NCI-H748 (cell line): ENCODE measurements at regions not wholly inside any gene's neighbourhood (a gene's known extent, or its start where the extent isn't known, plus 50 kb on each side); places are given as distances from the start of the nearest gene placed in this dataset.

ENCODE experiments used
- DNase-seq: peaks from one replicate; lab custom pipeline; 2025; ENCODE audit not compliant: unreplicated experiment; lab: John Stamatoyannopoulos, UW

DNA sequence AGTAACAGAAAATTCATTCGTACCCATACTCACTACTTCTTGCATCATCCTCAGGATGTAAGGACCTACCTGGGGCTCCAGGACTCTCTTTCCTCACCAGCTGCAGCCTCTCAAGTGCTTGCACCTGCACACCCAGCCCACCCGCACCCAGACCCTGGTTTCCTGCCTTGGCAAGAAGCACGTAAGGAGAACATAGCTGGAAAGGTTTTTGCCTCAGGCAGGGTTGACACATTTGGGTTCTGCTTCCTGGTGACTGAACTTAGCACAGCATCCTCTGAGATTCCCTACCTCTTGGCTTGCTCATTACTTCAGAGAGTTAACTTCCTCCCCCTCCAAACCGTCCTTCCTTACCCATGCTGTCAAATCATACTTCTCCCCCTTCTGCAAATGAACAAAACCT lies 556.9 kb downstream of the CD83 start:
- DNase-seq = no peak

DNA sequence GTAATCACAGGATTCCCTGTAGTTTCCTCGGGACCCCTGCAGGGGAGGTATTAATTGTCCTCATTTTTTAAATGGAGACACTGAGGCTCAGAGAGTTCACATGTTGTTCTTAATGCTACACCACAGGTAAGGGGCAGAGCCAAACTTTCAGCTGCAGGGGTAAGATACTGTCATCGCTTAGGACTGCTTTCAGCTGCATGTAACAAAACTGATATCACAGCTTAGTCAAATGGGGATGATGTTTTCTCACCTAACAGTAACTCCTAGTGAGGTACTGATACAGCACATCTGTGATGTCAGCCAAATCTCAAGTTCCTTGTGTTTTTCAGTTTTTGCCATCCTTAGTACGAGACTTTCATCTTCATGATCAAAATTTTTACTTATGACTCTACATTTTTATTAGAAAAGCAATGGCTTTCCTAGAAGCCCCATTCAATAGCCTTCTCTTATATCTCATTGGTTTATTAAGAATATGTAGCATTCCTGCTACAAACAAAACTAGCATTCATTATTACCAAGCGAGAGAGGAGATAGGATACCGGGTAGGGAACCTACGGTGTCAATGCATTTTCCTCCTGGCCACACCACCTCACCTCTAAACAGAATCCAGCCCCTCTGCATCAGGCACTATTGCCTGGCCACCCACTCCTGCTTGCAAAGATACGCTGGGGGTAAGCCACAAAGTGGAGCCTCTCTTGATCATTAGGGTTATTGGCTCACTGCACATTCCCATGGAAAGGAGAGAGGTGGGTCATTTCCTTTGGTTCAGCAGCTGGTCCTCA lies 557.5 kb downstream of the CD83 start:
- no peak for DNase-seq

DNA sequence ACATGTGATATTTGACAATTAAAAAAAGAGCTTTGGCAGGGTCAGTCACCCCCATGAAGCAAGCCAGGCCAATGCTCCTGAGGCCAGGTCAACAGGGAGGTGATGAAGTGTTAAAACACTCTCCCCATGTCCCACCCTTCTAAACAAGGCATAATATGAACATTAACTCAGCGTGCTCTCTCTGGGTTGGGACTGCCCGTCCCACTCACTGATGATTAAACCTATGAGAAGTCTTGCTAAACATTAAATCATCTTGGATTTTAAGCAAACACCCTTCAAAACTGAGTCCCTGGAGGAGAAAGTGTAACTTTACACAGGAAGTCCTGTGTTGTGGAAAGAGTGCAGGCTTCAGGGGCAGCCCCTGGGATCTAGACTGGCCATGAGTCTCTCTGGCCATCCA lies 558.5 kb downstream of the CD83 start:
- DNase-seq = no peak

DNA sequence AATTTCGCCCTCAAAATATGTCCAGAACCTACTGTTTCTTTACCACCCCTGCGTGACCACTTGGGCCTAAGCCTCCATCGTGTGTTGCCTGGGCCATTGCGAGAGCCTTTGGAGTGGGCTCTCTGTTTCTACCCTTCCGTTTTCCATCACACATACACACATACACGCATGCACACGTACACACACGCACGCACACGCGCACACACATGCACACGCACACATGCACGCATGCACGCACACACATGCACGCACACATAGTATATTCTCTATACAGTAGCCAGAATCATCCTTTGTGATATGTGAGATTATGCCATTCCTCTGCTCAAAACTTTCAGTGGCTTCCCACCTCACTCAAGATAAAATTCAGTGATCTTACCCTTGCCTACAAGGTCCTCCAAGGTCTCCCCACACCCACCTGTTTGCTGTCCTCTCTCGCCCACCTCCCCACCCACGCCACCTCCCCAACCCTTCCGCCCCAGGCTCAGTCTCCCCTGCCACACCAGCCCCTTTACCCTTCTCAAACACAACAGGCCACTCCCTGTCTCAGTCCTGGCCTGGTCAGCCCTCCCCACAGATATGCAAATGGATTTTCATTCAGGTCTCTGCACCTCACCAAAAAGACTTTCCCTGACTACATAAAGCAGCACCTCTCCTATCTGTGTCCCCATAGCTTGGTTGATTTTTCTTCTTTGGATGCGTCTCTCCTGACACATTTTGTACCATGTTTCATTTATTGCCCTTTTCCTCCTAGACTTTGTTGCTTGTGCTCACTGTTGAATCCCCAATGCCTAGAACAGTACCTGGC lies 559.6 kb downstream of the CD83 start:
- DNase-seq = no peak

DNA sequence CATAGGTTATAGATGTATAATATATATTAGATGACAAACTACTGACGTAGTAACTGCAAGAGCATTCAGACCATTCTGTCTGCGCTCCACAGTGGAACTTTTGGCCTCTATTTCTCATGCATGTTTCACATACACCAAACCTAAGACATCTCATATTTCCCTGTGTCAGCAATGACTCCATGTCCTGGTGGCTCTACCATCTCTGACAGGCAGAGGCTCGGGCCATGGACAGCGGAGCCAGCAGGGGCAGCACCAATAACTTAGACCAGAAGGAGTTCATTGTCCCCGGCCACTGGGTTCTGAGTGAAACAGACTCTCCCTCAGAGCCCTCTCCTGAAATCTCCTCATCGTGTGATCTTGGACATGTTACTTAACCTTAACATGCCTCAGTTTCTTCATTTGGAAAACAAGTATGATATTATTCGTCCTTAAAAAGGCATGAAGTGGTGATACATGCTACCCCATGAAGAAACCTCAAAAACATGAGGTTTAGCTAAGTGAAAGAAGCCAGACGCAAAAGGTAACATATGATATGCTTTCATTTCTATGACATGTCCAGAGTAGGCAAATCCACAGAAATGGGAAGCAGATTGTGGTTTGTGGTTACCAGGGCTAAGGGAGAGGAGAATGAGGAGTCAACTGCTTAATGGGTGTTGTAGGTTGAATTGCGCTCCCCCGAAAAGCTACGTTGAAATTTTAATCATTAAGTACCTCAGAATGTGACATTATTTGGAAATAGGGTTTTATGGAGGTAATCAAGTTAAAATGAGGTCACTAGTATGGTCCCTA lies 564.0 kb upstream of the JARID2 start:
- DNase-seq = no peak

DNA sequence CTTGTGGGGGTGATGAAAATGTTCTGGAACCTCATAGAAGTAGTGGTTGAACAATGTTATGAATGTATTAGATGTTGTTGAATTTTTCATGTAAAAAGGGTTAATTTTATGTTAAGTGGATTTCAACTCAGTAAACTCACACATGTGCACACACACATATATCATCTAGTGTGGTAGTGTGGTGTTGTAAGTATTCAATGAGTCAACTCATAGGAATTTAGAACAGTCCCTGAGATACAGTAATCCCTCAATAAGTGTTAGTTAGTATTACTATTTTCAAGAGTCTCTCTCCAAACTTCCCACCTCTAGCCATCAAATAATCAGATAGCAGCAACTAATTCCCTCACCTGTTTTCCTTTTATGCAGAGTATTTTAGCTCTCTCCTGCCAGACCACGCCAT lies 563.1 kb upstream of the JARID2 start:
- DNase-seq = no peak

DNA sequence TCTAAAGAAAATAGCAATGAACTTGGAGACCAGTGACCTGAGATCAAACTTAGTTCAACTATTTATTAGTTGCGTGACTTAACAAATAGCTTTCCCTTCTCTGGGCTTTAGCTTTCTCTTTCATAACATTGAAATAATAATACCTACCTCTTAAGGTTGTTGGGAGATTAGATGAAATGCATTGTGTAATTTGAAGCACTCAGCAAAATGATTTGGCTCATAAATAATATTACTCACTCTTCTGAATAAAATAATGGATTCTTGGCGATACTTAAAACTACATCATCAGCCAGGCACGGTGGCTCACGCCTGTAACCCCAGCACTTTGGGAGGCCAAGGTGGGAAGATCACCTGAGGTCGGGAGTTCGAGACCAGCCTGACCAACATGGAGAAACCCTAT lies 556.2 kb upstream of the JARID2 start:
- DNase-seq = no peak

DNA sequence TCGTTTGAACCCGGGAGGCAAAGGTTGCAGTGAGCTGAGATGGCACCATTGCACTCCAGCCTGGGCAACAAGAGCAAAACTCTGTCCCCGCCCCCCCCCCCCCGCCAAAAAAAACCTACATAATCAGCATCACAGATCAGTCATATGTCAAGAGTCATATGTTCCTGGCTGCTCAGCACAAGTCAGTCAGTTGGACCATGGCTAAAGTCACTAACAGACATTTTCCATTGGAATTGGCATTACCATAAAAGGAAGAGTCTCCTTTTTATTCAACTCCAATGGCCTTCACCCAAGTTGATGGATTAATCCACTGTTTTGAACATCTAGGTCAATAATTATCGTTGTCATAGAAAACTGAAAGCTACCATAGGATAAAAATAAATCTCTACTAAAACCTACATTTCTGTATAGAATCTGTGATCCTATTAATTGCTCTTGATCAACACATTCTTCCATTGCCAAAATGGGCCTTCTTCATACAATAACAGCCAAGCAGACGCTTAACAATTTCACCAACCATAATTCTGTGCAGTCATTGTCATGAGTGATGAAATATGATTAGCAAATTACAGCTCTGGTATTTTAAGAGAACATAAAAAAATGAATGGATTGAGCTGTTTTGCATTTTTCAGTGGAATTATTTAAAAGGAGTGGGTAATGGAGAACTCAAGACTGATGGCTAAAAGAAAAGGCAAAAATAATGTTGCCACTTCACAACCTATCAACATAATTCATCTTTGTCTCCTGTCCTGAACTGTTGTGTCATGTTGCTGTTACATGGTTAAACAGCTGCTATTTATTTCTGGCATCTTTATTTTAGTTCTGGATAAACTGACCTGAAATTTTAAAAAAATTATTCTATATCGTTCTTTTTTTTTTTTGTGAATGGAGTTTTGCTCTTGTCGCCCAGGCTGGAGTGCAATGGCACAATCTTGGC lies 555.5 kb upstream of the JARID2 start:
- no peak for DNase-seq

DNA sequence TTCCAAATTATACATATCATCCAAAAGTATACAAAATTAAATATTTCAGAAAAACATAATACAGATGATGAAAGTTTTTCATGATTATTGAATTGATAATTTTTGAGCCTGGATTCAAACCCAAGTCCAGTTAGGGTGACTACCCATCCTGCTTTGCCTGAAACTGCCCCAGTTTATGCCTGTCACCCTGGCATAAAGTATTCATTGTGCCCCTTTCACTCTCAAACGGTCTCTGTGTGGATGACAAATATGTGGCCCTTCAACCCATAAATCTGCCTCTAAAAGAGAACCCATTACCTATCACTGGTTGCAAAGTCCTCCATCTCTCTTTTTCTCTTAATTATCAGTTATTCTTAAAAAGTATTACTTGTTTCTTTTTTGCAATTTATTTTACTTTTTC lies 553.7 kb upstream of the JARID2 start:
- peak; percentile 42 for DNase-seq

DNA sequence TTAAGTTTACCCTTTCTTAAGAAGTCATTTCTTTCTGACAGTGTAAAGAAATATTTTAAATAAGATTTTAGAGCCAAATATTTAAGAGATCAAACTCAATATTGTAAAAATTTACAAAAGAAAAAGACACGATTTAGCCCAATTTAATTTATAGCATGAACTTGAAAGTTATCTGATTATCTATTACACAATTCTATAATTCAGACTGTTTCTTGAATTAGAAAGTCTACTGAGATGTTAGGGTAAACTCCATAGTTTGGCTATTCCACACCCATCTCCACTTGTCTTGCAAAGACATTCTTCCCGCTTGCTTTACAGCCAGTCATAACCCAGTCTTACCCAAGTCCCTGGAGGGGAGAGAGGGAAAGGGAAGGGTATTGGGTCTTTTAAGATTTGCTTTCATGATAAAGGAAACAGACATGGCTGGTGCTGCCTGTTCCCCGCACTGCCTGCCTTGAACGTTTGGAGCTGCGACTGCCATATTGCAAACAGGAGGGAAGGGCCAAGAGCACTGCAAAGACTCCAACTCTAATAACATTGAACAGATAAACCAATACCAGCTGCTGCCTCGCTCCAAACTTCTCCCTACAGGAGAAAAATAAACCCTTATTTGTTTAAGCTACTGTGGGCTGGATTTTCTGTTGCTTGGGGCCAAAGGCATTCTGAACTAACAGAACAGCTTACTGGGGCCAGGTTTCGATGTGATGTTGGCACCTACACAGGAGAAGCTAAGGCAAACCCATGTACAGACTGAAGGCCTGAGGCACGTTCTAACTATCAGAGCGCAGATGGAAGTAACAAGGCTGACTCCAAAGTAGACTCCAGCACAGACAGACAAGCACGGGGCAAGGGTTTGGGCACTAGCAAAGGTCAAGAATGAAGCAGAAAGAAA lies 552.3 kb upstream of the JARID2 start:
- no peak for DNase-seq

DNA sequence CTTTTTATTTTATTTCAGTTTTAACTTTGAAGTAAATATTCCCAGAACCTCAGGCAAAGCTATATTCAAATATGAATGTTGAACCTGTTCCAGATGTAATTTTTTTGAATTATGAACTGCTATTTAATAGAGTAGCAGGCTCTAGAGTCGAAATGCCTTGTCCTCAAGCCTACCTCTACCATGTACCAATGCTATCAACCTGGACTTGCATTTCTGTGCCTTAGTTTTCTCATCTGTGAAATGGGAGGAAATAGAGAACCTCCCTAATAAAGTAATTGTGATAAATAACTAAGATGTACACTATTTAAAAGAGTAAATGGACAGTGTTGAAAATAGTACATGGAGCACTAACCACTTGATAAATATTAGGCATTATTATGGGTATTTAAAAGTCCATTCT lies 551.6 kb upstream of the JARID2 start:
- DNase-seq = no peak

DNA sequence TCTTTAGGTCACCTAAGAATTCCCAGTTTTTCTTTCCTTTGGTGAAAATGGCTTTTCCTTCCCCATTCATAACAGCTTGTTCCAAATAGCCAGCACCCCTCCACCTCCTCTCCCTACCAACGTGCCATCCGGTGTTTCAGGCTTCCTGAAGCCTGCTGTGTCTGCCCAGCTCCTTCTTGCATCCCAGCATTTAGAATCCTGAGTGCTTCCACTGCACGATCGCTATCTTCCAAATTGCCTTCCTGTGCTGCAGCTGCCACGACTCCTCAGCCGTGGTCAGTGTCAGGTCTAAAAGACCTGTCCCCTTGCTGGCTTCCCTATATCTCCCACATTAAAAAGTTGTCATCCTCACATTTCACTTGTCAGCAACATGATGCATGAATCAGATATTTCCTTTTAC lies 550.3 kb upstream of the JARID2 start:
- DNase-seq = no peak

DNA sequence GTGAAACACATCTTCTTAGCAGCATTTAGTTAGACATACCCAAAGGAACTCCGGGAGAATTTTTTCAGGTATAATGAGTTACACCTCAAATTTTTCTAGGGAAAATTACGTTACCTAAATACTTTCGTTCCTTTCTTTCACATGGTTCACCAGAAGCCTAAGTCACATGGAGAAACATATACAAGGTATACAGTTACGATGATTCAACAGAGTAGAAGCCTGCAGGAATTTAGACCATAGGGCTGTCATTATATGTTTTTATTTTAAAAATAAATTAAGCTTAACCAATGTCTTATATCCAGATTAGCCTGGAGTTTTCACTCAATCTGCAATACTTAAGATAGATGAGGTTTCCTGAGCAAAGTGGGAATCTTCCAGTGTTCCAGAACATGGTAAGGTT lies 549.5 kb upstream of the JARID2 start:
- DNase-seq = no peak

DNA sequence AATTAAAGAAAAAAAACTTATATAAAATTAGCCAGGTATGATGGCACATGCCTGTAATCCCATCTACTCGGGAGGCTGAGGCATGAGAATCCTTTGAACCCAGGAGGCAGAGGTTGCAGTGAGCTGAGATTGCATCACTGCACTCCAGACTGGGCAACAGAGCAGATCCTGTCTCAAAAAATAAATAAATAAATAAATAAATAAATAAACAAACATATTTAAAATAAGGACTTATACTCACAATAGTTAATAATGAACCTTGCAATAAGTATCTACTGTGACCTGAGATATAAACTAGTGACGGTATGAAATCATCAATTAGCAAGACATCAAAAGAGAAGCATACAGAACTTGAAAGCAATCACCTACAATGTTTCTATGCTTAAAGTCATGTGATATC lies 548.4 kb upstream of the JARID2 start:
- DNase-seq = no peak

DNA sequence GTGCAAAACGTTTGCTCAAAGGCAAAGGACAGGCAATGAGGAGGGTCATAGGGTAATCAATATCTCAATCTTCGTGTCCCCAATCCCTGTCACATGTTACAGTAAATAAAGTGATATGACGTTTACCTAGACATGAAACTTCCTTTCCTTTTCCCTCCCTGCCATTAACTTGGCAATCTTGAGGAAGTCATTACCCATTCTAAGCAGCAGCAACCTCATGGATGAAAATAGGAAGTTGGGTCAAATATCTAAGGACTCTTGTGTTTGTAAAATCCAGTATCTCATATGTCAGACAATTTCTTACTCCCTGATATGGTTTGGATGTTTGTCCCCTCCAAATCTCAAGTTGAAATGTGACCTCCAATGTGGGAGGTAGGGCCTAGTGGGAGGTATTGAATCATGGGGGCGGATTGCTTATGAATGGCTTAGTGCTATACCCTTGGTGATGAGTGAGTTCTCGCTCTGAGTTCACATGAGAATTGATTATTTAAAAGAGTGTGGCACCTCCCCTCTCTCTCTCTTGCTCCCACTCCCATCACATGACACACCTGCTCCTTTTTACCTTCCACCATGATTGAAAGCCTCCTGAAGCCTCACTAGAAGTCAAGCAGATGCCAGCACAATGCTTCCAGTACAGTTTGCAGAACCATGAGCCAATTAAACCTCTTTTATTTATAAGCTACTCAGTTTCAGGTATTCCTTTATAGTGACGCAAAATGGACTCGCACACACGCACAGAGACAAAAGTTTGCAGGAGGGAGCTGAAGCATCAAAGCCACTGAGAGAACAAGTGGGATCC lies 545.9 kb upstream of the JARID2 start:
- no peak for DNase-seq

DNA sequence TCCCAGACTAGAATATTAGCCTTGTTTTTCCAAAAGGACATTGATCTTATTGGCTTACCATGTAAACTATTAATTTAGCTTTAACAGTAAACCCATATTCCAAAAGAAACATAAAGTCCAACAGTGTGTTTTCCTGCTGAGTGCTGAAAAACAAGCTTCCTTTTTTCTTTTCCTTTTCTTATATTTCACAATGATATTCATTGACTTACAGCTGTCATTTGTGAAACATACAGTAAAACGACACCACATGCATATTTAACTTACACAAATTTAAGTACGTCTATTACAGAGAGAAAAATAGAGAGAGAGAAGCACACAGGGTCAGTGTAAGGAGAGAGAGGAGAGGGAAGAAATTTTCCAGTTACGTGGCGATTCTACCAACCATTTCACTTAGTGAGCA lies 543.9 kb upstream of the JARID2 start:
- no peak for DNase-seq

DNA sequence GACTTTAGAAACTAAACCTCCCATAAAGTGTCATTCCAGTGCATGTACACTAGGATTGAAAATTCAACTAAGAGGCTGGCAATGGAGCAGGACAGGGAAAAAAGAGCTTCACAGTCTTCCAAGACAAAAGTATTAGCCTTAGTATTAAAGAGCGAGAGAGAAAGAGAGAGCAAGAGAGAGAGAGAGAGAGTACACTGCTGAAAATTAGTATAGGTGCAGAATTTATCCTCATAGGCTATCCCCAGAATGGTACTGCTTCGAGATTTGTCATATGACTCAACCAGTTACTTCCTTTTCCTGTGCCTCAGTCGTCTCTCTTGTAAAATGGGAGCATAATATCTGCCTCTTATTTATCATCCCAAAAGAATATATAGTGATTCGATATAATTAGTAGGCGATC lies 543.2 kb upstream of the JARID2 start:
- DNase-seq = no peak

DNA sequence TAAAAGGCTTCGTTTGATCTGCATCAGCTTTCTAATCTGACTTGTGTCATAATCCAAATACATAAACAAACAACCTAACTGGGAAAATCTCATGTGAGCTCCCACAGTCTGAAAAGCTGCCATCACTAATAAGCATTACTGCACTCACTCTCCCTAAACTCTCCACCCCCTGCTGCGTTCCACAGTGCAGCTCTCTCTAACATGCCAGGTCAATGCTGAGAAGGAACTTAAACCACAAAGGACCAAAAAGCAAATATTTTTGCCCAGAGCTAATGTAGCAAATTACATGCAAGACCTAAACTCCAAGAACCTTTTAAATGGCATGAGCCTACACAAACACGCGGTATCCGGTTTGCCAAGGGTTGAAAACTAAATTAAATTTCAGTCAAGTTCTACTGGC lies 542.3 kb upstream of the JARID2 start:
- DNase-seq = no peak
